ENCODE measurements at regions not wholly inside any gene's neighbourhood (a gene's known extent, or its start where the extent isn't known, plus 50 kb on each side); places are given as distances from the start of the nearest gene placed in this dataset.
"Not testable (repeated sequence)": the region's sequence is repeated elsewhere in the genome, so short reads cannot be mapped to it uniquely, and the experiment has no call there.

DNA sequence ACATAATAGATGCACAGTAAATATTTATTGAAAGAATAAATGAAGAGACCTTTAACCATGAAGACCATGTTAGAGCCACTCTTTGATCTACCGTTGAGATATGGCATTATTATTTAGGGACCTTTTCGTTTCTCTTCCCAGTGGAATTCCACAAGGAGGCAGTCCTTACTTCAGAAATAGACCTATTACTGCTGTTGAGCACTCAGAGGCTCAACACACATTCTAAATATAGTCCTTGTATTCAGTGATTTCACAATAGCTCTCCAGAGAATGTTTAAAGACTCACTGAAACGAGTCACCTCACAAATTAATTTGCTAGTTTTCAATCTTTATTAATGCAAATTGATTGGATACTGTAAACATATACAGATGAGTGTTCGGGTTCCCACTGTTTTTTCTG is 603.8 kb downstream of the CDH8 start:
- DNase-seq (ENCODE audit: low read depth in 3 of 3): no peak

DNA sequence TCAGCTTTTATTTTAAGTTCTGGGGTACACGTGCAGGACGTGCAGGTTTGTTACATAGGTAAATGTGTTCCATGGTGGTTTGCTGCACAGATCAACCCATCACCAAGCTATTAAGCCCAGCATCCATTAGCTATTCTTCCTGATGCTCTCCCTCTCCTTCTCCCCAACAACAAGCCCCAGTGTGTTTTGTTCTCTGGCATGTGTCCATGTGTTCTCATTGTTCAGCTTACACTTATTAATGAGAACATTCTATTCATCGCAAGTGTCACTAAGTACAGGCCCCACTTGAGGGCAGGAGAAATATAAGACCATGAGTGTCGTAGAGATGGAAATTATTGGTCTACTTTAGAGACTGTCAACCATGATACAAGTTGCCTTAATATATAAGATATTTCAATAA is 615.1 kb downstream of the CDH8 start:
- no peak for DNase-seq (ENCODE audit: low read depth in 3 of 3)

DNA sequence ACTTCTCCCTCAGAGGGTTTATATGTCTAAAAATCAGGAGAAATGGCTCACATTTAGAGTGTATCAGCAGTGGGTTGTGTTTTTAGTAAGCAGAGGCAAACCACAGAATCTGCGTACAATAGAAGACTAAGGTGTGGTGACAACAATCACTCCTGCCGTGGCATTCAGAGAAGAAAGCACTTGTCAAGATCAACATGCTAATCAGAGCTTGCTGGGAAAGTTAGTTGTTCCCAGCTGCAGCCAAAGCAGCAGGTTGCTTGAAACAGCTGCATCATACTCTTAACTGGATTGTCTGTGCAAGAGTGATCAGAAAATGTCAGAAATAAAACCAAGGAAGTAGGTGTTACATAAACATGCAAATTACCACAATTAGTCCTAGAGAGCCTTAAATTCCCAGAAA is 616.4 kb downstream of the CDH8 start:
- DNase-seq (ENCODE audit: low read depth in 3 of 3): no peak

DNA sequence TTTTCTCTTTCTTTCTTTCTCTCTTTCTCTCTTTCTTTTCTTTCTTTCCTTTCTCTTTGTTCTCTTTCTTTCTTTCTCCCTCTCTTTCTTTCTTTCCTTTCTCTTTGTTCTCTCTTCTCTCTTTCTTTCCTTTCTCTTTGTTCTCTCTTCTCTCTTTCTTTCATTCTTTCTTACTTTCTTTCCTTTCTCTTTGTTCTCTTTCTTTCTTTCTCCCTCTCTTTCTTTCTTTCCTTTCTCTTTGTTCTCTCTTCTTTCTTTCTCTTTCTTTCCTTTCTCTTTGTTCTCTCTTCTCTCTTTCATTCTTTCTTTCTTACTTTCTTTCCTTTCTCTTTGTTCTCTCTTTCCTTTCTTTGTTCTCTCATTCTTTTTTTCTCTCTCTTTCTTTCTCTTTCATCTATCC is 617.4 kb downstream of the CDH8 start:
- not testable (repeated sequence) for DNase-seq (ENCODE audit: low read depth in 3 of 3)

DNA sequence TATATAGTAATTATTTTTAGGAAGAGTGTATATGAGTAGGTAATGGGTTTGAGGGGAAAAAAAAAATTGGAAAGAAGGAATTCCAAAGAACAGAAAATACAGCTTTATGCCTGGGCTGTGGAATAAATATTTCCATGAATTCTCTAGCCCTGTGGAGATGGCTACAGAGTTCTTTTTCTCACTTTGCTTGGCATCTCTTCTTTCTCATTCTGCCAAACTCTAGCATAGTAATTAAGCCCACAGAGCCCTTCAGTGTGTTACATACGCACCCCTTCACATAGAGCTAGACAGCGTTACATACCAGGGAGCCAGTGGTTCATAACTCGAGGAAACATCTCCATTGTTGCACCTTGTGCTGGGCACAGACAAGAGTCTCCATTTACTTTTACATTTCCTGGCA is 621.1 kb downstream of the CDH8 start:
- DNase-seq (ENCODE audit: low read depth in 3 of 3): no peak

DNA sequence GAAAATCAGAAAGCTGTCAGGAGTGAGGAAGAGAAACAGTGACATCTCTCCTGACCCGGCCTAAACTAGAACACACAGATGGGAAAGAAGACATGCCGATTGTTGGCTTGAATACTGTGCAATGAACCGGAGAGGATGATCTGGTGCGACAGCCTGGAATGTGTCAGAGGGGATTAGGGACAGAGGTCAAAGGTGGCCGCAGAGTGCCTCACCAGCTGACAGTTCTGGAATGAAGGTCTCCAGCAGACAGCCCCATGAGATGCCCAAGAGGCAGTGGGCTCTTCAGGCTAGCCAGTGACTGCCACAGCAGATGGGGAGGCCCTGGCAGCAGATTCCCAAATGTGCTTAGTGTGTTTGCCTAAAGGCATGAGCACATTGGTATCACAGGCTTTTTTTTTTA is 623.2 kb downstream of the CDH8 start:
- DNase-seq (ENCODE audit: low read depth in 3 of 3): no peak

DNA sequence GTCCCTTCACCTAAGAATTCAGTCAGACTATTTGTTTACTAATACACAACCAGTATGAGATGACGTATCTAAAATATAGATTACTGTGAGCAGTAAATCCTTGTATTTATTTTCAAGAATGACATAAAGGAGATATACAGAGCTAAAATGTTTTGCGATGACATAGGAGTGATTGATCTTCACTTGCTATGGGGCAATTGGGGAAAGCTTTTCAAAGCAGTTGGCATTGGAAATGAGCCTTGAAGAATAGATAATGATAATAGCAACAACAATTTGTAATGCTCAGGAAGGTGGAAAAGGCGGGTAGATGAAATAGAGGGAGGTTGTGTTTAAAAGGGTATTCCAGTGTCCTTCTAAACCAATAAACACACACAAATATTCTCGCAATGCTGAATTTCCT is 623.7 kb downstream of the CDH8 start:
- no peak for DNase-seq (ENCODE audit: low read depth in 3 of 3)

DNA sequence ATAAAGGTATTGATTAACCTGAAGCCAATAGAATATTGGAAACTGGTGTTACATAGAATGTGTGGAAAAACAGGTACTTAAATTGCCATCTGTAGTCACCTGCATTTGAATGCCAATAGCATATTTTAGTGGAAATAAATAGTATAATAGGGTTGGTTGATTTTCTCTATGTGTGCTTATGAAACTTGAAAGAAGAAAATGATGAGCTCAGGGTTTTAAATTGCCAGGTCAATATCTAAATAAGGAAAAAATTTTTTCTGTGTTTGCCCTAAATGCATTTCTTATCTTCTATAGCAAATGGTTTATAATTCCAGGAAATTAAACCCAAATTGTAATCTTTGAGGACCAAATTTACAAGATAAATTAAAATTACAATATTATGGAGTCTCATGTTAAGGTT is 626.6 kb downstream of the CDH8 start:
- DNase-seq (ENCODE audit: low read depth in 3 of 3): no peak

DNA sequence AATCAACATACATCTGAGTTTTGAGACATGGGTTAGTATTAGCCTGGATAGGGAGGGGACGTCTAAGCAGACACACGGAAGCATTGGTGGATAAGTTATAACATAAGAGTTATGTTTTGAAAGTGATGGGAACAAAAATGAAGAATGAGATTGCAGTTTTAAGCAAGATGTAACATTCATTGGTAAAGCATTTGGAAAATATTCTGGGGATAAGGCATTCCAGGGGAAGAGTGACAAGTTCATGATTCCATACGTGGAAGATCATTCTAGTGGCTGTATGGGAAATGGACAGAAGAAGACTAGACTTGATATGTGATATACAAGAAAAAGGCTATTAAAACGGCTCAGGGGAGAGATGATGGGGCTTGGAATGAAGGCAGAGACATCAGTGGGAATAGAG is 632.9 kb downstream of the CDH8 start:
- no peak for DNase-seq (ENCODE audit: low read depth in 3 of 3)

DNA sequence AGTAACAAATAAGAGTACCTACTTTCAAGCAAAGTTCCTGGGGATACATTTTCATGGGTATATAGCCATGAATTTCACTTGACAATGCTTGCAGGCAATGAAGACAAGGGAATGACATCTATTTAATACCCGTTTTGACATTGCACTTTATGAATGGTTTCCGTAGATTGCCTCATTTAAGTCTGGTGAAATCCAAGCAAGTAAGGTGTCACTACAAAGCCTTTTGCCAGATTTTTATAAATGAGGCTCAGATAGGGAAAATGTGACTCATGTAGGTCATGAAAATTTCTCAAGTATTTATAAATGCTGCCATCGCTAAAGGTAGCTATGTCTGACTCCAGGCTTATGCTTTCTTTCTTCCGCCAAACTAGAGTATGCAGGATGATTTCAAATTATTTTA is 644.3 kb downstream of the CDH8 start:
- DNase-seq (ENCODE audit: low read depth in 3 of 3): no peak

DNA sequence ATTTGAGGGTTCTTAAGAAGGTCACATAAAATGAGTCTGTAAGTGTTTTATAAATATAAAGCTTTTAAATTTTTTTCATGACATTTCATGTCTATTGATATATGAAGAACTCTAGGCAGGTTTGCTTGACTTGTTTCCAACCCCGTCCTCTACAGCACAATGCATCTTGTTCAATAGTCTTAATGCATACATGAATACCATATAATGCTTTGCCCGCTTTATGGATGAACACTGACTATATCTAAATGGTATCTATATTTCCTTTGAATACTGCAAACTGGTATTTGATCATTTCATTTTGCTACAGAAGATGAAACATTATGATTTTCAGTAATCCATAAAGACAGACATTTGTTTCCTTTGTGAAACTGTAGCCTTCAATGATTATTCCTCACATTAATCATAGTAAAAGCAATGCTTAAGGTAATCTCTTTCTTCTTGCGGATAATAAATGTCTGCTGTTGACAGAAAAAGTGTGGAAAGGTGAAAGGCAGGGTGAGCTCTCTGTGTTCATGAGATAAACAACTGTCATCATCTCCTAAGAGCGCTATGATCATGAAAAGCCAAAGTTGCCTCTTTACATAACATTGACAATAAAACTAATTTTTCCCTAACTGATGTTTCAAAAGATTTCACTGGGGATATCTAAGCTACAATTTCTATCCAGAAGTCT is 645.1 kb downstream of the CDH8 start:
- DNase-seq (ENCODE audit: low read depth in 3 of 3): no peak

DNA sequence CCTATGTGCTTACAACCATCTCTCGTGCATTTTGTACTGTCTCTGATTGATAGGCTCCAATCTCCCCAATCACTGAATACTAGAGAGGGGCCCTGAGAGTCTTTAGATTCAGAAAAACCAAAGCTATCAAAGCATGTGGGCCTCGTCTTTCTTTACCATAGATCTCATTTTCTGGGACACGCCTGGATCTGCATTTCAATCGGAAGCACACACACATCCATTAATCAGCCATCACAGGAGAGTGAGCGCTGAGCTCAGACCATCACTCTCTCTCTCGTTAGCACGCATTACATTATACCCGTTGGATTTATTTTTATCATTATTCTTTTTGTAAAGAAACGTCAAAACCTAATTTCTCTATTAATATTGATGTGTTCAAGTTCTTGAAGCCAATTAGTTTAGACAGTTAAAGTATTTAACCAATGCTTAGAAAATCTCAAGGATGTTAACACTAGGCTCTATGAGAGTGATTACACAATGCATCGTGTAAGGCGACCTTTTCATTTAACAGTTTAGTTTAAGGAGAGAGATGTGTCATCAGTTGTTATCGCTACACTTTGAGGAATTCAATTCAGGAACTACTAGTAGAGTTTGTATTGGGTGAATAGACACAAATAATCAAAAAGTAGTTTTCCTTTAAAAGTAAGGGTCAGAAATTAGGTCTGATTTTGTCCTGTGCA is 650.7 kb downstream of the CDH8 start:
- DNase-seq (ENCODE audit: low read depth in 3 of 3): no peak

DNA sequence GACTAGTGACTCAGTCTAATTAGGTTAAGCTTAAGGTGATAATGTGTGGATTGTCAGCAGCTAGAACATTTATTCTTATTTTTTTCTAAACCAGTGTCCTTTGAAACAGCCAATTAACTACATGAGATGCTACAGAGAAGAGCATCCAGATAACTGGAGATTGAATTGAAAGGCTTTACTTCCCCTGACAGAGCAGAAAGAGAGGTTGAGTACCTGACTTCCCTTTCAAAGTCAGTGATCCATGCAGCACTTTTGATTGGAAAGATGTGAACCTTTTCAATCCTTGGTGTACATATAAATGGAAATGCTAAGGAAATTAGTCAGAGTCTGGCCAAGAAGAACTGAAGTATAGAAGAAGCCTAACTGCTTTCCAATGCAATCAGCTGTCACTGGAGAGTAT is 653.8 kb downstream of the CDH8 start:
- no peak for DNase-seq (ENCODE audit: low read depth in 3 of 3)

DNA sequence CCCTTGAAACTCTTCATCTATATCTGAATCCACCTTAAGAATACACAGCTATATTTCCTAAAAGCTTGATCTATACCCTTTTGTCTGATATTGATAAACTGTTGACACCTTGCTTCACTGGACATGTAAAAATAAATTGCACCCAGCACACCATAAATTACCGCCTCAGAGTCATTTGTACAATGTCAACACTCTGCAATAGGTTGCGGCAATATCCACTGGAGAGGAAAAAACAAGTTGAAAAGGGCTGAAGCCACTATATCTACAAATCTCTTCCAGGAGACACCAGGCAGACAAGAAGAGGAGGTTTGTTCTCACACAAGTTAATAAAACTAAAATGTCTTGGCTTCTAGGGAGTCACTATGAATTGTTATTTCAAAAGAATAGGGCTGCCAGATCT is 656.9 kb downstream of the CDH8 start:
- no peak for DNase-seq (ENCODE audit: low read depth in 3 of 3)

DNA sequence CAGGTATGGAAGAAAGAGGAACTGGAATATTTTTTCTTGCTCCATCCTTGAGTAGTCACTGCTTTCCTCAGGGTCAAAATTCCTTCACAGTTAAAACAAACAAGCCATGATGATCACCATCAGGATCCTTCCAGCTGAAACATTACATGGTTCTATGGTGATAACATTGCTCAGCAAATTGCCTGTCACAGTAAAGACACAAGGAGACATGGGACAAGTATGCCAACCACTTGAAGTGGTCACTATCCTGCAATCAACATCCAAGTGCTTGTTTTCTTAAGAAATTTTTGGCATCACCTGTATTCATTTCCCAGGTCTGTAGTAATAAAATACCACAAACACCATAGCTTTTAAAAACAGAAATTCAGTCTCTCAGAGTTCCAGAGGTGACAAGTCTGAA is 662.2 kb downstream of the CDH8 start:
- DNase-seq (ENCODE audit: low read depth in 3 of 3): no peak

DNA sequence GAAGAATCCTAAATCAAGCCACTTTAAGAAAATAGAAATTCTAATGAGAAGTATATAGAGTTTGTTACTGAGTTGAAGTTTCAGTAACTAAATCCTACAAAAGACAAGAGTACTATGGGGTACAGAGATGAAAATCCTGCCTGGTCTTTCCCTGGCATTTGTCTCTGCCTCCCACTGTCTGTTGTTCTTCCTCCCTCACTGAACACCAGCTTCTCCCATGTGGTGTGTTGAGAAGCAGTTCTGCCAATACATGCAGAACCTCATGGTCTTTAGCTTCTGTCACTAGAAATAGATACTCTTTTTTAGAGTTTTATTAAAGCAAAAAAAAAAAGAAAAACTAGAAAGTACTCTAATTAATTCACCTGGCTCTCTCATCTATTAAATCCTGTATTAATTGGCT is 664.4 kb downstream of the CDH8 start:
- DNase-seq (ENCODE audit: low read depth in 3 of 3): no peak

DNA sequence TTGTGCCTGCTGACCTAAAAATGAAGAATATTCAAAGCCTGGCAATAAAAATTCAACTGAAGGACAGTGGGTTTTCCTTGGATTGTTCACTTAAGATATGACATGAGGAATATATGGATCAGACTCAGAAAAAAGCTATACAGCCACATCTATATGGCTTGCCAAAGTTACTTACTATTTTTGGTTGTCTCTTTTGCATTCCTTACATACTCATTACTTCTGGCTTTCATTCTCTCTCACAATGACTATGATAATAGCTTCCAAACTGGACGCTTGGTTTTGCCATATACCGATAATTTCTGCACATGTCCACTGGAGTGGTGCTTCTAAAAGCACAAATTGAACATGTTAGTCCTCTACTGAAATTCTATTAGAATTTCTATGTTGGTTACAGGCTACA is 664.9 kb downstream of the CDH8 start:
- no peak for DNase-seq (ENCODE audit: low read depth in 3 of 3)

DNA sequence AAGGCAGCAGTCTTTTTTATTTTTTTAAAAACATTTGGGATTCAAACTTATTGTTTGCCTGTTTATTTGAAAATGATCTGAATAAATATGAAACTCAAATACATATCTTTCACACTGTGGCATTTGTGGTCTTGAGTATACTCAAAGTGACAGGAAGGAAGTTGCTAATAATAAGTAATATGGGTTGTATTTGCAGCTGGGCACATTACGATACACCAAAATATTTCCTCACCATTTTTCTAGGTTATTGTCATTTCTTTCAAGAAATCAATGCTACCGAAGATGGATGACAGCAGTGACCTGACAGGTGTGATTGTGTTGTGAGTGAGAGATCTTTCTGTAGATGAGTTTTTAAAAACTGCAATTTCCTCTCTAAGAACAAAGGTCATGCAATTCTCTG is 665.7 kb downstream of the CDH8 start:
- DNase-seq (ENCODE audit: low read depth in 3 of 3): no peak

DNA sequence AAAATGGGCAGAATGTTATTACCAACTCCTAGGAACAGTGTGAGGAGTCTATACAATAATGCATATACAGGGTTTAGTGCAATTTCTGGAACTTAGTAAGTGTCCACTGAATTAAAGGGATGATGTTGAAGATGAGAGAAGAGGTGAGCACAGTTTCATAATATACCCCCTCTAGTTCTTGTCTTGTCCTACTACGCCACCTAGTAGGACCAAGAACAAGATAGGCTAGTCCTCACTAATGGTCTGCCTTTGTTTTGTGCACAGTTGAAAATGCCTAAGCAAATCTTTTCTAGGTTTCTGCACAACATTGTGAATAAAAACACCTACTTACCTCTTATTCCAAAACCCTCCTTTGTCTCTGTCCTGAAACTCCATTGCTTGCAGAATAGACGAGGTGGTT is 670.2 kb downstream of the CDH8 start:
- no peak for DNase-seq (ENCODE audit: low read depth in 3 of 3)

DNA sequence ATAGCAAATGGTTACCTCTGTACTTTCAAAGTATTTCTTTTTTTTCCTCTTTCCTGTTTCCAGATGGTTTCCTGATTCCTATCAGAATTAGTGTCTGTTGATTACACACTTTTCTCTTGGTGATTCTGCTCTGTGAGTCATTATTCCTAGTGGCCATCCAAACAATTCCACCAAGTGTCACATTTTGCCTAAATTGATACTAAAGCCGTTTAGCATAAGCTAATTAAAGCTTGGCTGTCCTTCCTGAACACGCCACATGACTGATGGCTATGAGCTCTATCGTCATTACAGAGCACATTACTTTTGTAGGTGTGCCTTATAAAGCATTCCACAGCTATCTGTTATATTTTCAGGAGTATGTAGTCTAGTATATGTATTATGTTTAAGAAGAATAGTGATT is 671.2 kb downstream of the CDH8 start:
- DNase-seq (ENCODE audit: low read depth in 3 of 3): no peak

DNA sequence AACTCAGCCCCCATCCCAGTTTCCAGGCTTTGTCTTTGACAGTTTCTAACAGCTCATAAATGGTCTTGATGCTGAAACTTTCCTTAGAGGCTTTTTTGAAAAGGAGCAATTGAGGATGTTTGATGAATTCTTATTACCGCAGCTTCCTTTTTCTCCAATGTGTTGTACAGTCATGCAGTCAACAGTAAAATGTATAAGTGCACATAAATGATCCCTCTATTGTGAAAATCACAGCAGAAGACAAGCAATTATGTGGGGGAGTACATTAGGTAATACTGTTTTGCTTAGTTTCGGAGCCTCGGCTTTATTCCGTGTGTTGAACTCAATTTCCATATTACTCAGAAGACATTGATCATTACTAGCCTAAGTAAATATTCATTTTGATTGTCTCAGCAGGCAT is 673.7 kb downstream of the CDH8 start:
- no peak for DNase-seq (ENCODE audit: low read depth in 3 of 3)

DNA sequence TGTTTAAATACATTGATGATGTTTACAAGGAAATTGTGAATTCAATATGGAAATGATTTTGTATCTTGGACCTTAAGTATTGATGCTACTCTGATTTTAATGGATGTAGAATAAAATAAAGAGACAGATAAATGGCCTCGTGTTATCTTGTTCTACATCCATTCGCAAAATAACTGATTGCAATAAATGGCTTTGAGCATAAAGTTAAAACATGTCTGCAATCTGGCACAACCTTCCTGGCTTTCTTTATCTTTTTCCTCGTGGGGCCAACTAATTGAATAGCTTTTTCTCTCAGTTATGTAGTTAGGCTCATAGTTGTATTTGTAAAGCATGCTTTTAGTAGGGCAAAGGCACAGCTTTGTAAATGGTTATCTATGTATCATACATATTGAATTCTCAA is 691.4 kb downstream of the CDH8 start:
- DNase-seq (ENCODE audit: low read depth in 3 of 3): no peak

DNA sequence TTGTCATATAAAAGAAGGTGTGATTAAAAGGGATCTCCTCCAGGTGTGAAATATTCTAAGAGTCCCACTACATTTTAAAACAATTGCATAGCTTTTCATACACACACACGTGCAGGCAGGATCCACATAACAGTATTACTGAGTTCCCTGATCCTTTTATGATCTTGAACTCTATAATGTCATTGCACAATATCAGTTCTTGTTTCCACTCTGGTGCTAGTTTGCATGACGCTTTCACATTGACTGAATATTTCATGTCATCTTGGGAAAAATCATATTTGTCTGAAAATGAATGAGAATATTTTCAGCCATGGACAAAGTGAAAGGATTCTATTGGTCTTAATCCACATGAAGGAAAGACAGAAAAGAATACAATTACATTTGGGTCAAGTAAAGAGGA is 703.8 kb downstream of the CDH8 start:
- DNase-seq (ENCODE audit: low read depth in 3 of 3): no peak

DNA sequence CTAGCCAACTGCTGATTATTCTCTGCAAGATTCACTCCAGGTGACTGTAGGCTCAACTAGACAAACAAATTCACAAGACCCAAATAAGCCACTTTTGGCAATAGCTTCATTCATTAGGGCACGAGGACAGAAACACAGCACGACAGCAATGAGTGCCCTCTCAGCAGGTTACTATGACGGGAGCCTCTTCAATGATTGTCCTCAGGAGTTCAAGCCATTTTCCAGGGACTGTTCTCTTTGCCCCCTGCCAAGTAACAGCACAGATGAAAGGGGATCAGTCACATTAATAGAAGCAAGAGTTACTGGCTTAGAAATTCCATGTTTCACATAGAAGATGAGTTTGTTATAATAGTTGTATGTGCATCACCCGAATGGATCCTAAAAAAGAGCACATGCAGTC is 712.2 kb downstream of the CDH8 start:
- no peak for DNase-seq (ENCODE audit: low read depth in 3 of 3)

All from stimulated activated CD4-positive, alpha-beta T cell treated with anti-CD3 and anti-CD28 coated beads, TNF-alpha, amount 100 ng/mL, for 48 hours (primary cell).